ENCODE measurements at regions not wholly inside any gene's neighbourhood (a gene's known extent, or its start where the extent isn't known, plus 50 kb on each side); places are given as distances from the start of the nearest gene placed in this dataset.

GRCh38 chr18:34094148-34094547 is 130.6 kb downstream of the NOL4 start:
- H3K4me3 ChIP-seq (ENCODE audit: low read length), result no peak overlapping the region
- no peak for TF ChIP-seq EZH2 (optimal IDR thresholded peaks at IDR 0.05; ENCODE audit: low read depth, low read length)
- no peak for TF ChIP-seq CTCF (IDR thresholded peaks at IDR 0.05; ENCODE audit: low read length)
- no peak for TF ChIP-seq EZH2phosphoT487 (IDR thresholded peaks at IDR 0.05; ENCODE audit: low read length)
- no peaks in the 10 kb centered on the region for H3K9me2 ChIP-seq (replicated peaks; ENCODE audit: insufficient read depth, low read length)
- H3K9ac ChIP-seq (ENCODE audit: low read length), result no peak overlapping the region
- no peaks in the 10 kb centered on the region for H3K4me1 ChIP-seq (ENCODE audit: low read length)
- no peak for DNase-seq
- H3K79me2 ChIP-seq (ENCODE audit: low read length), result no peaks in the 10 kb centered on the region
- no peaks in the 10 kb centered on the region for H3K27me3 ChIP-seq (replicated peaks; ENCODE audit: insufficient read depth, low read length)
- H3F3A ChIP-seq (ENCODE audit: insufficient read depth, low read length), result no peaks in the 10 kb centered on the region
- H2AFZ ChIP-seq (ENCODE audit: low read length), result no peak overlapping the region
- no peak overlapping the region for H3K4me2 ChIP-seq (ENCODE audit: low read depth, low read length)
- H3K9me3 ChIP-seq (replicated peaks; ENCODE audit: insufficient read depth, low read length), result no peaks in the 10 kb centered on the region
- H3K27ac ChIP-seq (ENCODE audit: low read length), result no peak overlapping the region
- no peaks in the 10 kb centered on the region for H3K36me3 ChIP-seq (replicated peaks; ENCODE audit: insufficient read depth, low read length)
- no peaks in the 10 kb centered on the region for H4K20me1 ChIP-seq (ENCODE audit: insufficient read depth, low read length)

GRCh38 chr18:34092796-34093195 is 131.9 kb downstream of the NOL4 start:
- H3K79me2 ChIP-seq (ENCODE audit: low read length), result no peaks in the 10 kb centered on the region
- no peaks in the 10 kb centered on the region for H3K27me3 ChIP-seq (replicated peaks; ENCODE audit: insufficient read depth, low read length)
- H3F3A ChIP-seq (ENCODE audit: insufficient read depth, low read length), result no peaks in the 10 kb centered on the region
- no peaks in the 10 kb centered on the region for H3K9me2 ChIP-seq (replicated peaks; ENCODE audit: insufficient read depth, low read length)
- H2AFZ ChIP-seq (ENCODE audit: low read length), result no peak overlapping the region
- H3K36me3 ChIP-seq (replicated peaks; ENCODE audit: insufficient read depth, low read length), result no peaks in the 10 kb centered on the region
- H3K4me3 ChIP-seq (ENCODE audit: low read length), result no peak overlapping the region
- H3K4me1 ChIP-seq (ENCODE audit: low read length), result no peaks in the 10 kb centered on the region
- H4K20me1 ChIP-seq (ENCODE audit: insufficient read depth, low read length), result no peaks in the 10 kb centered on the region
- H3K4me2 ChIP-seq (ENCODE audit: low read depth, low read length), result no peak overlapping the region
- no peaks in the 10 kb centered on the region for H3K9me3 ChIP-seq (replicated peaks; ENCODE audit: insufficient read depth, low read length)
- no peak for DNase-seq
- no peak overlapping the region for H3K9ac ChIP-seq (ENCODE audit: low read length)
- no peak for TF ChIP-seq EZH2phosphoT487 (IDR thresholded peaks at IDR 0.05; ENCODE audit: low read length)
- no peak for TF ChIP-seq EZH2 (optimal IDR thresholded peaks at IDR 0.05; ENCODE audit: low read depth, low read length)
- no peak for TF ChIP-seq CTCF (IDR thresholded peaks at IDR 0.05; ENCODE audit: low read length)
- H3K27ac ChIP-seq (ENCODE audit: low read length), result no peak overlapping the region

- Histone ChIP-seq H3K9me3 (replicated peaks; ENCODE audit: insufficient read depth, low read length) (no peaks in the 10 kb centered on the region), H3K36me3 (replicated peaks; ENCODE audit: insufficient read depth, low read length) (no peaks in the 10 kb centered on the region), H3K4me1 (ENCODE audit: low read length) (no peaks in the 10 kb centered on the region), H3K9me2 (replicated peaks; ENCODE audit: insufficient read depth, low read length) (no peaks in the 10 kb centered on the region), H2AFZ (ENCODE audit: low read length) (no peak overlapping the region), H3F3A (ENCODE audit: insufficient read depth, low read length) (no peaks in the 10 kb centered on the region), H3K4me3 (ENCODE audit: low read length) (no peak overlapping the region), H3K27me3 (replicated peaks; ENCODE audit: insufficient read depth, low read length) (no peaks in the 10 kb centered on the region), H3K27ac (ENCODE audit: low read length) (no peak overlapping the region), H3K9ac (ENCODE audit: low read length) (no peak overlapping the region), H3K79me2 (ENCODE audit: low read length) (no peaks in the 10 kb centered on the region), H3K4me2 (ENCODE audit: low read depth, low read length) (no peak overlapping the region), H4K20me1 (ENCODE audit: insufficient read depth, low read length) (no peaks in the 10 kb centered on the region)
- DNase-seq, result no peak
- TF ChIP-seq EZH2 (optimal IDR thresholded peaks at IDR 0.05; ENCODE audit: low read depth, low read length) (no peak), CTCF (IDR thresholded peaks at IDR 0.05; ENCODE audit: low read length) (no peak), EZH2phosphoT487 (IDR thresholded peaks at IDR 0.05; ENCODE audit: low read length) (no peak)
Measured at GRCh38 chr18:34086370-34086769, 138.3 kb downstream of the NOL4 start.
